GM18519 (cell line): ENCODE measurements at regions not wholly inside any gene's neighbourhood (a gene's known extent, or its start where the extent isn't known, plus 50 kb on each side); places are given as distances from the start of the nearest gene placed in this dataset.

Experiments
- ATAC-seq: cut with Tn5 transposase; IDR thresholded peaks from one replicate; pipeline ENCODE4 v1.9.1; 2021; ENCODE audit warnings: mild to moderate bottlenecking, moderate library complexity; ENCODE audit not compliant: unreplicated experiment, low FRiP score

- ATAC-seq = no peak
Measured at GRCh38 chr14:22393796-22394195, 195.2 kb downstream of the DAD1 start.

- ATAC-seq = no peak
Measured at GRCh38 chr14:22391908-22392565, 197.0 kb downstream of the DAD1 start.

- ATAC-seq = no peak
Measured at GRCh38 chr14:22390824-22391461, 198.1 kb downstream of the DAD1 start.

GRCh38 chr14:22390195-22390594 lies 198.8 kb downstream of the DAD1 start:
- no peak for ATAC-seq

- no peak for ATAC-seq
Measured at GRCh38 chr14:22388669-22389595, 200.1 kb downstream of the DAD1 start.

- no peak for ATAC-seq
Measured at GRCh38 chr14:22387776-22388241, 201.2 kb downstream of the DAD1 start.

GRCh38 chr14:22386924-22387775 lies 201.9 kb downstream of the DAD1 start:
- ATAC-seq = no peak

GRCh38 chr14:22384974-22385526 lies 204.0 kb downstream of the DAD1 start:
- no peak for ATAC-seq

- no peak for ATAC-seq
Measured at GRCh38 chr14:22384167-22384549, 204.9 kb downstream of the DAD1 start.

- ATAC-seq = peak; percentile 30
Measured at GRCh38 chr14:22383515-22384166, 205.4 kb downstream of the DAD1 start.

- no peak for ATAC-seq
Measured at GRCh38 chr14:22382955-22383354, 206.1 kb downstream of the DAD1 start.

GRCh38 chr14:22382395-22382794 lies 206.6 kb downstream of the DAD1 start:
- no peak for ATAC-seq

GRCh38 chr14:22381766-22382165 lies 207.3 kb downstream of the DAD1 start:
- ATAC-seq = no peak

- ATAC-seq = no peak
Measured at GRCh38 chr14:22381408-22381760, 207.6 kb downstream of the DAD1 start.

GRCh38 chr14:22380571-22381407 lies 208.2 kb downstream of the DAD1 start:
- ATAC-seq = no peak

GRCh38 chr14:22379727-22380126 lies 209.3 kb downstream of the DAD1 start:
- ATAC-seq = no peak

- ATAC-seq = no peak
Measured at GRCh38 chr14:22378181-22378580, 210.8 kb downstream of the DAD1 start.

GRCh38 chr14:22375321-22375930 lies 213.6 kb downstream of the DAD1 start:
- no peak for ATAC-seq
